Heart right ventricle (tissue), 16 donors: ENCODE measurements at regions not wholly inside any gene's neighbourhood (a gene's known extent, or its start where the extent isn't known, plus 50 kb on each side); places are given as distances from the start of the nearest gene placed in this dataset.
"Not testable (repeated sequence)": the region's sequence is repeated elsewhere in the genome, so short reads cannot be mapped to it uniquely, and the experiment has no call there.

Source experiments
- ATAC-seq, 8 donors: fragments of 200-7000 bp; cut with Tn5 transposase; one replicate each; pipeline ENCODE4 v1.9.1; 2020; ENCODE audit warnings: mild to moderate bottlenecking in 8 of 8, moderate library complexity in 8 of 8, moderate number of reproducible peaks in 1 of 8
- DNase-seq, 2 donors: peaks; one replicate each; pipeline ENCODE4 v3.0.0-alpha.2; 2020
- H3K27ac ChIP-seq, 10 donors: fragments of 200-600 bp; sonication (generic) in 2 of 10; one replicate each; pipeline versions ENCODE4 v1.5.0 to v1.8.0; 2020 to 2022; ENCODE audit warnings: mild to moderate bottlenecking in 3 of 10
- H3K27me3 ChIP-seq, 7 donors: fragments of 200-600 bp; one replicate each; pipeline ENCODE4 v1.8.0; 2021 to 2022; ENCODE audit warnings: mild to moderate bottlenecking in 2 of 7
- H3K36me3 ChIP-seq, 9 donors: fragments of 200-600 bp; sonication (generic) in 1 of 9; one replicate each; pipeline versions ENCODE4 v1.5.0 to v1.8.0; 2020 to 2022; ENCODE audit warnings: mild to moderate bottlenecking in 2 of 9
- H3K4me1 ChIP-seq, 9 donors: fragments of 200-600 bp; sonication (generic) in 1 of 9; one replicate each; pipeline versions ENCODE4 v1.5.0 to v1.8.0; 2020 to 2022; ENCODE audit warnings: mild to moderate bottlenecking in 4 of 9
- H3K4me3 ChIP-seq, 10 donors: fragments of 200-600 bp; sonication (generic) in 2 of 10; one replicate each; pipeline versions ENCODE4 v1.5.0 to v1.8.0; 2020 to 2022; ENCODE audit warnings: mild to moderate bottlenecking in 7 of 10, moderate library complexity in 2 of 10
- H3K9me3 ChIP-seq, 11 donors: fragments of 200-600 bp in 10 of 11; sonication (generic) in 2 of 11; one replicate each; pipeline versions ENCODE4 v1.5.0 to v1.8.0; 2013 to 2022; ENCODE audit warnings: mild to moderate bottlenecking in 2 of 11, control low read depth in 1 of 11, moderate library complexity in 1 of 11
- CTCF ChIP-seq, 9 donors: fragments of 200-600 bp; sonication (generic) in 2 of 9; IDR thresholded peaks; one replicate each; pipeline versions ENCODE4 v1.5.0 to v1.8.0; 2021 to 2022; ENCODE audit warnings: antibody characterized with exemption in 9 of 9, mild to moderate bottlenecking in 5 of 9, moderate library complexity in 1 of 9
- whole genome bisulfite sequencing, 2 donors: extraction: QIAGEN DNeasy Blood & Tissue Kit; methylation state at CpG; one replicate each; pipeline ENCODE4 v1.1.7; 2013; ENCODE audit warnings: inconsistent platforms in 1 of 2; 5-methylcytosine and 5-hydroxymethylcytosine counted together
- intact Hi-C, 10 donors: fragments of 100-400 bp; cut with DNase I; formaldehyde crosslinking; loops; one replicate each; pipeline versions ENCODE4 v1.11.1 to v1.14.2; 2022
- donor health status: Arrhythmogenic right ventricular cardiomyopathy.
- donor health status: ischemic (EF 13 %, LVEDD 7.1; RV severe dilation, severe dysfunction).
- donor health status: healthy with polysubstance abuse.
- donor health status: DM: no; HTN: yes; CAD: no.
- donor health status: DM: no; HTN: no; CAD: no.
- donor health status: ischemic (EF 25% LVEDD 6.9; RV normal size, moderate dysfunction).
- donor health status: ischemic (EF 25% LVEDD 5.7; RV mildly dilated, moderate dysfunction).
- donor health status: healthy.
- donor health status: DM: yes; HTN: yes; CAD: no.
- donor health status: Ischemic cardiomyopathy.
- donor health status: ischemic (EF 35%, LVEDD 5.7; RV mildly dilated, moderate dysfunction).
- donor health status: nonischemic (EF 11% LVEDD 7.7; RV severe dilation, severe dysfunction).
- donor health status: DM: yes; HTN: yes; CAD: no.
- donor health status: PGD.
- donor health status: ischemic (EF 29% LVEDD 5.4; RV normal size, mild dysfunction).
- donor health status: nonischemic (EF 23%, LVEDD 6.1; RV moderate dilation, normal function).

GRCh38 chr3:17820275-17820674 lies 77.8 kb upstream of the TBC1D5 start:
- no peak for TF ChIP-seq CTCF (IDR thresholded peaks at IDR 0.05)
- Histone ChIP-seq H3K4me3 (no peak overlapping the region), H3K27ac (no peak overlapping the region), H3K9me3 (no peaks in the 10 kb centered on the region), H3K4me1 (no peaks in the 10 kb centered on the region), H3K36me3 (no peaks in the 10 kb centered on the region), H3K27me3 (no peaks in the 10 kb centered on the region)
- no peak for ATAC-seq
- intact Hi-C loops = no loop called here
- no peak for DNase-seq

DNA sequence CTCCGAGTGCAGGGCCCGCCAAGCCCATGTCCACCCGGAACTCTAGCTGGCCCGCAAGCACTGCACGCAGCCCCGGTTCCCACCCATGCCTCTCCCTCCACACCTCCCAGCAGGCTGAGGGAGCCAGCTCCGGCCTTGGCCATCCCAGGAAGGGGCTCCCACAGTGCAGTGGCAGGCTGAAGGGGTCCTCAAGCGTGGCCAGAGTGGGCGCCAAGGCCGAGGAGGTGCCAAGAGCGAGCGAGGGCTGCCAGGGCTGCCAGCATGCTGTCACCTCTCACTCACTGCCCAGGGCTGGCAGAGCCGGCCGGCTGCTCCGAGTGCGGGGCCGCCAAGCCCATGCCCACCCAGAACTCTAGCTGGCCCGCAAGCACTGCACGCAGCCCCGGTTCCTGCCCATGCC lies 75.5 kb upstream of the TBC1D5 start:
- WGBS, 2 donors = 96% methylated on average over 20 of the region's 20 CpGs
- H3K9me3 ChIP-seq, H3K36me3 ChIP-seq, H3K27me3 ChIP-seq, intact Hi-C loops, H3K4me1 ChIP-seq, DNase-seq, H3K4me3 ChIP-seq, ATAC-seq, H3K27ac ChIP-seq: not testable (repeated sequence)

- intact Hi-C loops = no loop called here
- Histone ChIP-seq H3K27ac (no peak overlapping the region), H3K4me3 (no peak overlapping the region), H3K27me3 (no peaks in the 10 kb centered on the region), H3K36me3 (no peaks in the 10 kb centered on the region), H3K9me3 (no peaks in the 10 kb centered on the region), H3K4me1 (no peaks in the 10 kb centered on the region)
- TF ChIP-seq CTCF (IDR thresholded peaks at IDR 0.05) = no peak
- 96 to 97% methylated on average over 9 of the region's 9 CpGs for WGBS, 2 donors
- no peak for ATAC-seq
- no peak for DNase-seq
Observed at GRCh38 chr3:17817545-17817944, 75.1 kb upstream of the TBC1D5 start.

- 91 to 98% methylated on average over 3 of the region's 3 CpGs for WGBS, 2 donors
- H3K4me1 ChIP-seq, H3K27me3 ChIP-seq, H3K4me3 ChIP-seq, H3K36me3 ChIP-seq, H3K27ac ChIP-seq, ATAC-seq, intact Hi-C loops, DNase-seq, H3K9me3 ChIP-seq: not testable (repeated sequence)
Observed at GRCh38 chr3:17816839-17817238, 74.4 kb upstream of the TBC1D5 start.

GRCh38 chr3:17812328-17812727 lies 69.9 kb upstream of the TBC1D5 start:
- H3K36me3 ChIP-seq, H3K4me3 ChIP-seq, H3K9me3 ChIP-seq, DNase-seq, H3K27ac ChIP-seq, ATAC-seq, H3K27me3 ChIP-seq, H3K4me1 ChIP-seq, intact Hi-C loops: not testable (repeated sequence)
- WGBS, 2 donors = 93 to 96% methylated on average over 6 to 7 of the region's 7 CpGs

DNA sequence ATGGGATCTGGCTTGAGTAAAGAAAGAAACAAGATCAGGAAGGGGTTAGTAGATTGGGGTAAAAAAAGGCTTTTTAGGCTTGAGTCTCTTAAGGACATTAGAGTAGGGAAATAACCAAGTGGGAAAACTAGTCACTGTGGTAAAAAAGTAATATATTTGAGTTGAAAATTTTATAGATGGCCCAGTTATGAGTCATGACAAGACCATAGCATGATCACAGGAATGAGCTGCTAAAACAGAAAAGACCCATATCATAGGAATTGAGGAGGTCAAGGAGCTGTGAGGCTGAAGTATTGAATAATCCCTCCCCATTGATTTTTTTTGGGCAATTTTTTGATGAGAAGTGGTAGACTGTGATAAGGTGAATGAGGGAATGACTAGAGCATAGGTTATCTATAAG lies 69.2 kb upstream of the TBC1D5 start:
- ATAC-seq (no peak), DNase-seq (no peak)
- H3K27ac ChIP-seq = no peak overlapping the region
- intact Hi-C loops = no loop called here
- no peak for TF ChIP-seq CTCF (IDR thresholded peaks at IDR 0.05)
- no peaks in the 10 kb centered on the region for H3K27me3 ChIP-seq
- no peaks in the 10 kb centered on the region for H3K36me3 ChIP-seq
- no peak overlapping the region for H3K4me3 ChIP-seq
- H3K9me3 ChIP-seq = no peaks in the 10 kb centered on the region
- H3K4me1 ChIP-seq = no peaks in the 10 kb centered on the region
